GM12878 (cell line): ENCODE measurements at regions not wholly inside any gene's neighbourhood (a gene's known extent, or its start where the extent isn't known, plus 50 kb on each side); places are given as distances from the start of the nearest gene placed in this dataset.

Source experiments
- BCL3 ChIP-seq: IDR thresholded peaks from 2 replicates; pipeline ENCODE4 v1.6.1; 2011; ENCODE audit warnings: borderline replicate concordance, low read depth, mild to moderate bottlenecking, moderate library complexity, low read length; ENCODE audit not compliant: insufficient read depth, poor library complexity, severe bottlenecking
- CREM ChIP-seq: IDR thresholded peaks from 2 replicates; pipeline ENCODE4 v1.6.1; 2014; ENCODE audit warnings: antibody characterized with exemption, low read depth
- ETV6 ChIP-seq, 2 experiments: fragments of 450-650 bp in 1 of 2; IDR thresholded peaks in 1 of 2; conservative IDR thresholded peaks in 1 of 2; 2 replicates each; pipeline ENCODE4 v1.6.1; 2014; ENCODE audit warnings: antibody characterized with exemption in 1 of 2, borderline replicate concordance in 1 of 2, low read depth in 1 of 2, mild to moderate bottlenecking in 1 of 2, moderate library complexity in 1 of 2
- EZH2 ChIP-seq: IDR thresholded peaks from 2 replicates; pipeline ENCODE4 v1.6.1; 2012; ENCODE audit warnings: low read depth, mild to moderate bottlenecking, control low read depth, inconsistent platforms, low read length, borderline replicate concordance; ENCODE audit not compliant: control insufficient read depth
- GABPA ChIP-seq: IDR thresholded peaks from 2 replicates; pipeline ENCODE4 v1.6.1; 2014; ENCODE audit warnings: antibody characterized with exemption, low read depth, mild to moderate bottlenecking, inconsistent platforms
- HSF1 ChIP-seq: fragments of 150-350 bp; IDR thresholded peaks from 2 replicates; pipeline ENCODE4 v1.6.1; 2014; ENCODE audit warnings: mild to moderate bottlenecking, low read depth, low read length
- KAT2A ChIP-seq: conservative IDR thresholded peaks from 2 replicates; pipeline ENCODE4 v1.6.1; 2011; ENCODE audit warnings: low read depth, low read length; ENCODE audit not compliant: control insufficient read depth
- MTA2 ChIP-seq: fragments of 450-650 bp; IDR thresholded peaks from 2 replicates; pipeline ENCODE4 v1.6.1; 2016; ENCODE audit warnings: low read depth, mild to moderate bottlenecking, moderate library complexity
- NBN ChIP-seq: fragments of 450-650 bp; IDR thresholded peaks from 2 replicates; pipeline ENCODE4 v1.6.1; 2016
- NFIC ChIP-seq: IDR thresholded peaks from 2 replicates; pipeline ENCODE4 v1.6.1; 2012; ENCODE audit warnings: low read depth, mild to moderate bottlenecking, inconsistent platforms, low read length, moderate library complexity
- NR2F1 ChIP-seq: fragments of 450-650 bp; conservative IDR thresholded peaks from 2 replicates; pipeline ENCODE4 v1.6.1; 2017; ENCODE audit warnings: mild to moderate bottlenecking
- PAX8 ChIP-seq: fragments of 450-650 bp; IDR thresholded peaks from 2 replicates; pipeline ENCODE4 v1.6.1; 2017; ENCODE audit warnings: mild to moderate bottlenecking, moderate library complexity
- SREBF2 ChIP-seq: IDR thresholded peaks from 2 replicates; pipeline ENCODE4 v1.6.1; 2012; ENCODE audit warnings: mild to moderate bottlenecking, low read length
- STAT1 ChIP-seq: fragments of 450-650 bp; conservative IDR thresholded peaks from 2 replicates; pipeline ENCODE4 v1.6.1; 2014; ENCODE audit warnings: antibody characterized with exemption, mild to moderate bottlenecking
- ZBTB33 ChIP-seq: fragments of 450-650 bp; IDR thresholded peaks from 2 replicates; pipeline ENCODE4 v1.6.1; 2017; ENCODE audit warnings: mild to moderate bottlenecking
- ZNF384 ChIP-seq: IDR thresholded peaks from 2 replicates; pipeline ENCODE4 v1.6.1; 2012; ENCODE audit warnings: low read depth, mild to moderate bottlenecking, low read length, improper control_type of control experiment, borderline replicate concordance
- ZNF622 ChIP-seq: fragments of 450-650 bp; IDR thresholded peaks from 2 replicates; pipeline ENCODE4 v1.6.1; 2017; ENCODE audit warnings: mild to moderate bottlenecking, inconsistent platforms
- ZSCAN29 ChIP-seq: fragments of 450-650 bp; IDR thresholded peaks from 2 replicates; pipeline ENCODE4 v1.6.1; 2017; ENCODE audit warnings: mild to moderate bottlenecking, moderate library complexity
- TF ChIP-seq, protein P1 (sequence below): fragments of 450-650 bp; formaldehyde crosslinking; IDR thresholded peaks from 2 replicates; pipeline ENCODE4 v1.4.0; 2020; ENCODE audit warnings: mild to moderate bottlenecking, moderate library complexity
- TF ChIP-seq, protein P2 (sequence below): IDR thresholded peaks from 2 replicates; pipeline ENCODE4 v1.6.1; 2011; ENCODE audit warnings: low read depth, mild to moderate bottlenecking, low read length, moderate library complexity, borderline replicate concordance; ENCODE audit errors: extremely low read depth
- TF ChIP-seq, protein P3 (sequence below), 3 experiments: IDR thresholded peaks in 2 of 3; conservative IDR thresholded peaks in 1 of 3; 2 replicates each; pipeline ENCODE4 v1.5.1; 2011; ENCODE audit warnings: low read depth in 3 of 3, low read length in 3 of 3, mild to moderate bottlenecking in 3 of 3, control low read depth in 2 of 3, moderate library complexity in 2 of 3, inconsistent platforms in 1 of 3, mixed read lengths in 1 of 3; ENCODE audit not compliant: control insufficient read depth in 2 of 3, insufficient read depth in 1 of 3; ENCODE audit errors: extremely low read depth in 1 of 3

GRCh38 chr1:157233131-157233530 lies 94.9 kb upstream of the ETV3 start (continued):
- TF ChIP-seq ZBTB33 (no peak), MTA2 (peak; percentile 60; the same call in 1 of the 2 replicates), NR2F1 (no peak), STAT1 (no peak), ZNF384 (peak; percentile 86), HSF1 (no peak), SREBF2 (no peak), BCL3 (no peak), CREM (no peak), PAX8 (no peak), NFIC (no peak), ZSCAN29 (no peak), ETV6 (conservative IDR thresholded peaks at IDR 0.05 in 1 of 2, IDR thresholded peaks at IDR 0.05 in 1 of 2; ENCODE audit: borderline replicate concordance in 1 of 2, low read depth in 1 of 2) (no peak), KAT2A (no peak), EZH2 (no peak), ZNF622 (no peak), NBN (peak; percentile 72), GABPA (no peak)
- TF ChIP-seq, protein P1, sequence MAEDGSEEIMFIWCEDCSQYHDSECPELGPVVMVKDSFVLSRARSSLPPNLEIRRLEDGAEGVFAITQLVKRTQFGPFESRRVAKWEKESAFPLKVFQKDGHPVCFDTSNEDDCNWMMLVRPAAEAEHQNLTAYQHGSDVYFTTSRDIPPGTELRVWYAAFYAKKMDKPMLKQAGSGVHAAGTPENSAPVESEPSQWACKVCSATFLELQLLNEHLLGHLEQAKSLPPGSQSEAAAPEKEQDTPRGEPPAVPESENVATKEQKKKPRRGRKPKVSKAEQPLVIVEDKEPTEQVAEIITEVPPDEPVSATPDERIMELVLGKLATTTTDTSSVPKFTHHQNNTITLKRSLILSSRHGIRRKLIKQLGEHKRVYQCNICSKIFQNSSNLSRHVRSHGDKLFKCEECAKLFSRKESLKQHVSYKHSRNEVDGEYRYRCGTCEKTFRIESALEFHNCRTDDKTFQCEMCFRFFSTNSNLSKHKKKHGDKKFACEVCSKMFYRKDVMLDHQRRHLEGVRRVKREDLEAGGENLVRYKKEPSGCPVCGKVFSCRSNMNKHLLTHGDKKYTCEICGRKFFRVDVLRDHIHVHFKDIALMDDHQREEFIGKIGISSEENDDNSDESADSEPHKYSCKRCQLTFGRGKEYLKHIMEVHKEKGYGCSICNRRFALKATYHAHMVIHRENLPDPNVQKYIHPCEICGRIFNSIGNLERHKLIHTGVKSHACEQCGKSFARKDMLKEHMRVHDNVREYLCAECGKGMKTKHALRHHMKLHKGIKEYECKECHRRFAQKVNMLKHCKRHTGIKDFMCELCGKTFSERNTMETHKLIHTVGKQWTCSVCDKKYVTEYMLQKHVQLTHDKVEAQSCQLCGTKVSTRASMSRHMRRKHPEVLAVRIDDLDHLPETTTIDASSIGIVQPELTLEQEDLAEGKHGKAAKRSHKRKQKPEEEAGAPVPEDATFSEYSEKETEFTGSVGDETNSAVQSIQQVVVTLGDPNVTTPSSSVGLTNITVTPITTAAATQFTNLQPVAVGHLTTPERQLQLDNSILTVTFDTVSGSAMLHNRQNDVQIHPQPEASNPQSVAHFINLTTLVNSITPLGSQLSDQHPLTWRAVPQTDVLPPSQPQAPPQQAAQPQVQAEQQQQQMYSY (CRISPR knock-in tag) = no peak
- TF ChIP-seq, protein P2, sequence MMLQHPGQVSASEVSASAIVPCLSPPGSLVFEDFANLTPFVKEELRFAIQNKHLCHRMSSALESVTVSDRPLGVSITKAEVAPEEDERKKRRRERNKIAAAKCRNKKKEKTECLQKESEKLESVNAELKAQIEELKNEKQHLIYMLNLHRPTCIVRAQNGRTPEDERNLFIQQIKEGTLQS = no peak
- TF ChIP-seq, protein P3, sequence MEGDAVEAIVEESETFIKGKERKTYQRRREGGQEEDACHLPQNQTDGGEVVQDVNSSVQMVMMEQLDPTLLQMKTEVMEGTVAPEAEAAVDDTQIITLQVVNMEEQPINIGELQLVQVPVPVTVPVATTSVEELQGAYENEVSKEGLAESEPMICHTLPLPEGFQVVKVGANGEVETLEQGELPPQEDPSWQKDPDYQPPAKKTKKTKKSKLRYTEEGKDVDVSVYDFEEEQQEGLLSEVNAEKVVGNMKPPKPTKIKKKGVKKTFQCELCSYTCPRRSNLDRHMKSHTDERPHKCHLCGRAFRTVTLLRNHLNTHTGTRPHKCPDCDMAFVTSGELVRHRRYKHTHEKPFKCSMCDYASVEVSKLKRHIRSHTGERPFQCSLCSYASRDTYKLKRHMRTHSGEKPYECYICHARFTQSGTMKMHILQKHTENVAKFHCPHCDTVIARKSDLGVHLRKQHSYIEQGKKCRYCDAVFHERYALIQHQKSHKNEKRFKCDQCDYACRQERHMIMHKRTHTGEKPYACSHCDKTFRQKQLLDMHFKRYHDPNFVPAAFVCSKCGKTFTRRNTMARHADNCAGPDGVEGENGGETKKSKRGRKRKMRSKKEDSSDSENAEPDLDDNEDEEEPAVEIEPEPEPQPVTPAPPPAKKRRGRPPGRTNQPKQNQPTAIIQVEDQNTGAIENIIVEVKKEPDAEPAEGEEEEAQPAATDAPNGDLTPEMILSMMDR (IDR thresholded peaks at IDR 0.05 in 2 of 3, conservative IDR thresholded peaks at IDR 0.05 in 1 of 3; ENCODE audit: control insufficient read depth in 2 of 3, extremely low read depth in 1 of 3, insufficient read depth in 1 of 3, low read depth in 3 of 3, low read length in 3 of 3) = no peak
